ENCODE measurements at regions not wholly inside any gene's neighbourhood (a gene's known extent, or its start where the extent isn't known, plus 50 kb on each side); places are given as distances from the start of the nearest gene placed in this dataset.
"Not testable (repeated sequence)": the region's sequence is repeated elsewhere in the genome, so short reads cannot be mapped to it uniquely, and the experiment has no call there.

GRCh38 chr5:63111891-63112290 is 533.3 kb downstream of the LRRC70 start:
- DNase-seq, result no peak

DNA sequence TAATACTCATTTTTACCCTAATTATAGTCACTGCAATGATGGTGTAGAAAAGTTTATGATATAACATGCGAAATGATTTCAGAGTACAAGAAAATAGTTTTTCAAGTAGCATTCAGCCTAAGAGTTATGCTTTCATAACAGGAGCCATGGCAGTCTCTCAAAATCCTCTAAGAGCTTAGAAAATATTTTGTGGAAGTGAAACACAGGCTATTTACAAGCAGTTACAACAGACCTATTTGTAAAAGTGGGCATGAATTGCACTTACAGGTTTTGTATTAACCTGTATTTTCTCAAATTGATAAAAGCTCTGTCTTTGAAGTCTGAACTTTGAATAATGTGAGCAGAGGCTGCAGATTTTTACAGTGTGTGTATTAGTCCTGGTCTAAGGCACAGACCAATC is 523.3 kb downstream of the LRRC70 start:
- no peak for DNase-seq

DNA sequence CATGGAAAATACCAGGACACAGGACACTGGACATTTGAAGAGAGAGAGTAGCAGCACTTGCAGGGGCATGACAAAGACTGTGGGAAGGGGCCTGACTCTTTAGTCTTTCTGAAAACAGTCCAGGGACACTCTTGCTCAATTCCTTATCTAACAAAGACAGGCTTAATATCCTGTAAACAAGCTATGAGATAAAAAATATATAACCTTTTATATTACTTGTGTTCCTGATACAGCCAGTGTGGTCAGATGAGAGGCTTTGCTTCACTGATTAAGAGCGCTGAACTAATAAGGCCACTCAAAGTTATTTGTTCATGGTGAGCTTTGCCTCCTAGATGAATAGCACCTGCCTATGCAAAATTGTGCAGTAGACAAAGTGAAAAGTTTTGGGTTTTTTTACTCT is 518.7 kb downstream of the LRRC70 start:
- DNase-seq, result no peak

GRCh38 chr5:63094730-63095129 is 516.1 kb downstream of the LRRC70 start:
- DNase-seq, result no peak

- no peak for DNase-seq
These were observed 510.5 kb downstream of the LRRC70 start for GRCh38 chr5:63089147-63089546.

- no peak for DNase-seq
These were observed 506.9 kb downstream of the LRRC70 start for GRCh38 chr5:63085561-63085960.

DNA sequence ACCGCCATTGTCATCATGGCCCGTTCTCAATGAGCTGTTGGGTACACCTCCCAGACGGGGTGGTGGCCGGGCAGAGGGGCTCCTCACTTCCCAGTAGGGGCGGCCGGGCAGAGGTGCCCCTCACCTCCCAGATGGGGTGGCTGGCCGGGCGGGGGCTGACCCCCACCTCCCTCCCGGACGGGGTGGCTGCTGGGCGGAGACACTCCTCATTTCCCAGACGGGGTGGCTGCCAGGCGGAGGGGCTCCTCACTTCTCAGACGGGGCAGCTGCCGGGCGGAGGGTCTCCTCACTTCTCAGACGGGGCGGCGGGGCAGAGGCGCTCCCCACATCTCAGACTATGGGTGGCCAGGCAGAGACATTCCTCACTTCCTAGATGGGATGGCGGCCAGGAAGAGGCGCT is 505.1 kb downstream of the LRRC70 start:
- DNase-seq, result not testable (repeated sequence)

GRCh38 chr5:63081402-63081801 is 502.8 kb downstream of the LRRC70 start:
- DNase-seq, result no peak

GRCh38 chr5:63070001-63070400 is 491.4 kb downstream of the LRRC70 start:
- DNase-seq, result no peak

GRCh38 chr5:63055421-63055820 is 476.8 kb downstream of the LRRC70 start:
- DNase-seq, result no peak

- DNase-seq, result no peak
These were observed 474.5 kb downstream of the LRRC70 start for GRCh38 chr5:63053019-63053638.

DNA sequence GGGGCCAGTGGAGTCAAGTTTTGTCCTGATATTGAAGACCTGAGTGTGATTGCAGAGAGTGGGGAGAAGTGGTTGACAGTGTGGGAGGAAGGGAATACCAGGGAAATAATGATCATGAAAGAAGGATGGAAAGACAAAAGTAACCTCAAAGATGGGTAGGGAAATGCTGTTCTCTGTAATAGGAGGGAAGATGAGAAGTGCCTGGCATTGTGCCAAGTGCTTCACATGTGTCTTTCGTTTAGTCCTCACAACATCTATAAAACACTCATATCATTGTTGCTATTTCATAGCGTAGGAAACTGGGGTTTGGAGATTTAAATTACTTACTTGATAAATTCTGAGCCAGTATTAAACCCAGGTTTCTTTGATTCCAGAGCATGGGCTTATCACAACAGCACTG is 472.3 kb downstream of the LRRC70 start:
- no peak for DNase-seq

DNA sequence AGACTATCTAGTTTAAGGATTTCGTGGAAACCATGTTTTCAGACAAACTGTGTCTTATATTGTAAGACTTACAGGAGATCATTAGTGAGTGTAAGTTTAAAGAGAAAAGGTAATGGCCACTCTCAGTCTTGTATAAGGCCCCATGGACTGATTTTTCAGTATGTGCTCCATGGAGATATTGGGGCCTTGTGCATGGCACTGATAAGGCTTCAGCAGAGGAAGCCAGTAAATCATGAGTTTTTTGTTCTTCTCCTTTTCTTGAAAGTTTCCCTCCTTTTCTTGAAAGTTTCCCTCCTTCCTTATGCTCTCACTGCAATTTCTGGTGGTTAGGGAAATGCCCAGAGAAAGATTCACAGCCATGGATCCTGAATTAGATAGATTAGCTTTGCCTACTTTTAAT is 471.3 kb downstream of the LRRC70 start:
- no peak for DNase-seq

DNA sequence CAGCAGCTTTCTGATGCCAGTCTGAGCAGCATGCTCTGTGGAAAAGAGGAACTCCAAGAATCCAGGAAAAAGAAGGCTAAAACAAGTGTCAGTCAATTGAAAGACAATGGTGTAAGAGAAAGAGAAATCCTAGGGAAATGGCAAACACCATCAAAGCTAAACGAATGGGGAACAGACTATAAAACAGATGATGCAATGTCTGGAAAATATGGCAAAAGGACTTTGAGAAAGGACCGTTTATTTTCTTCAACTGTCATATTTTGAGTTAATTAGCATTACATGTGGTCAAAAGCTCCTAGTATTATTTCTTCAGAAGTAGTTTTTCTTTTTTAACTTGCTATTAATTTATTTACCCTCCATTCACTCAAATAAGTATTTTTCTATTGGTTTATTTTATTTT is 465.2 kb downstream of the LRRC70 start:
- DNase-seq, result no peak

DNA sequence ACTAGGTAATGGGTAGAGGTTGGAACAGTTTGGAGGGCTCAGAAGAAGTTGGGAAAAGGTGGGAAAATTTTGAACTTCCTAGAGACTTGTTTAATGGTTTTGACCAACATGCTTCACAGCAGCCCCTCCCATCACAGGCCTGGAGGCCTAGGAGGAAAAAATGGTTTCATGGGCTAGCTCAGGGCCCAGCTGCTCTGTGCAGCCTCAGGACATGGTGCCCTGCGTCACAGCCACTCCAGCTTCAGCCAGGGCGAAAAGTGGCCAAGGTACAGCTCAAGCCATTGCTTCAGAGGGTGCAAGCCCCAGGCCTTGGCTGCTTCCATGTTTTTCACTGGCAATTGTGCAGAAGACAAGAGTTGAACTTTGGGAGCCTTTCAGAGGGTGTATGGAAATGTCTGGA is 453.7 kb downstream of the LRRC70 start:
- DNase-seq, result no peak

GRCh38 chr5:63029891-63030290 is 451.3 kb downstream of the LRRC70 start:
- no peak for DNase-seq

- DNase-seq, result no peak
These were observed 447.1 kb downstream of the LRRC70 start for GRCh38 chr5:63025679-63026078.

DNA sequence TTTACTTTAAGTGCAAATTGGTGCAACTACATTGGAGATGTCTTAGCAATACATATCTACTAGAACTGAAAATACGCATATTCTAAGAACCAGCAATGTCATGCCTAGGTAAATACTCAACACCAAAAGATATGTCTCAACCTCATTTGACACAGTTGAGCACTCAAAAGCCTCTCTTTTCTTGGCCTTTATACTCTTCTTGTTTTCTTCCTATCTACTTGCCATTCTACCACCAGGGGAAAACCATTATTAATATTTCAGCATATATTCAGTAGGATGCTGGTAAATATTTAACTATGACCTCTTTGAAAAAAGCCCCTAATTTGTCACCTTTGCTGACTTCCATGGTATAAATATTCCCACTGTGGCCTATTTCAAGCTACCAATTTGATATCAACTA is 443.8 kb downstream of the LRRC70 start:
- DNase-seq, result no peak

DNA sequence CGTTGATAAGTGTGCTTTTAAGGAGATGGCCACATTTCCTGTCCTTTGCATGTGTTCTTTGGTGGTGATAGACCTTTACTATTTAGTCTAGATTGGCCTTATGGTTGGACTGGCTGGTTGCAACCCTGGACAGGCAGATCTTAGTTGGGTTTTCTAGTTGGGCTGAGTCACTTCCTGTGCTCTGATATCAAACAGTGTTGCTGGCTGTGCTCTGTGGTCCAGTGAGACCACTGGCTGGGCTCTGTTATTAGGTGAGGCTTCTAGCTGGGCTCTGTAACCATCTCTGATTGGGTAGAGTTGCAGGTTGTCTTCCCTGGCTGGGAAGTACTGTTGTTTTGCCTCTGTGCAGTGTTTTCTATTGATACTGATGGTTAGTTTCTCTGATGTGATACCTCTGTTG is 432.5 kb downstream of the LRRC70 start:
- no peak for DNase-seq

- DNase-seq, result no peak
These were observed 429.6 kb downstream of the LRRC70 start for GRCh38 chr5:63008195-63008594.

- DNase-seq, result not testable (repeated sequence)
These were observed 416.2 kb downstream of the LRRC70 start for GRCh38 chr5:62994842-62995241.

GRCh38 chr5:62985749-62986148 is 407.1 kb downstream of the LRRC70 start:
- DNase-seq, result no peak

DNA sequence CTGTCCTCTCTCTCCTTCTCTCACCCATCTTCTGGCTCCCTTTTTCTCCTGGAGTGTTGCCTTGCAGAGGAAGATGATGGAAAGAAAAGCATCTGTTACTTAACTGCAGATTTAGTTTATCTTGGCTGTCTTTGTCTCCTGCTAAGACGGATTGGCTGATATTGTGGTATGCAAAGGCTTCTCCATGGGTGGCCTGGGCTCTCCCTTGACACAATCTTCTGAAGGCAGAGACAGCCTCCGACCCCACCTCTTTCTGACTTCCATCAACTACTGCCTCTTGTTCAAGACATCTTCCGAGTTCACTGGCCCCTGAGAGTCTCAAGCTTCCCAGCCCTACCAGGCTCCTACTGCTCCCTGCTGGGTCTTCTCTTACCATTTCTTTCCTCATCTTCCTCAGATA is 403.7 kb downstream of the LRRC70 start:
- no peak for DNase-seq

- no peak for DNase-seq
These were observed 402.3 kb downstream of the LRRC70 start for GRCh38 chr5:62980884-62981283.

DNA sequence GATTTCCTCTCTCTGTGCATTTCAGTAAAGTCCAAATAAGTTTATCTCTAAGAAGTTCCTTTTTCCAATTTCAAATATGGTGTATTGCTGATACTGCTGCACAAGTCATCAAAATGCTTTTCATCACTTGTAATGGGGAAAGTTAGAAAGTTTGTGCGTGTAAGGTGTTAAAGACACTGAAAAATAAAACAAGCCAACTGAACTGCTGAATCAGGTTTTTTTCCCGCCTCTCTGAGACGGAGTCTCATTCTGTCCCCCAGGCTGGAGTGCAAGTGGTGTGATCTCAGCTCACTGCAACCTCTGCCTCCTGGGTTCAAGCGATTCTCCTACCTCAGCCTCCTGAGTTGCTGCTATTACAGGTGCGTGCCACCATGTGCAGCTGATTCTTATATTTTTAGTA is 400.9 kb downstream of the LRRC70 start:
- DNase-seq, result no peak
